NCI-H128 (cell line): ENCODE measurements at regions not wholly inside any gene's neighbourhood (a gene's known extent, or its start where the extent isn't known, plus 50 kb on each side); places are given as distances from the start of the nearest gene placed in this dataset.
A peak's percentile ranks its signal among the peaks of the same experiment; 100 is the strongest.

ENCODE experiments used
- DNase-seq: peaks from one replicate; lab custom pipeline; 2025; ENCODE audit not compliant: unreplicated experiment; lab: John Stamatoyannopoulos, UW

DNA sequence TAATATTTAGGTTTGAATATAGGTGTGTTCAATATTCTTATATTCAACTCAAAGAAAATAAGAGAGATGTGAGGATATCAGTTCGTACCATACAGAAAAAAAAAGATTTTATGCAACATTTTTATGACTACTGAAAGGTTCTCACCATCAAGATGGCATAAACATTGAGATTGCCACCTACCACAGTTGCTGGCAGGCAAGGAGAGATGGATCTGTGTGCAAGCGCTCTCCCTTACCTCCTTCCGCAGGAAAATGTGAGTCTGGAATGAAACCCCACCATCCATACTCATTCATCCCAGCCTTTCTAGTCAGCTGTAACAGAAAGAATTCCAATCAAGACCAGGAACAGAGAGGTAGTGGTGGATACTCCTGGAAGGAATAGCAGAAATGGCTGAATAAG, 376.9 kb downstream of the PPP3CA start:
- DNase-seq, result no peak

DNA sequence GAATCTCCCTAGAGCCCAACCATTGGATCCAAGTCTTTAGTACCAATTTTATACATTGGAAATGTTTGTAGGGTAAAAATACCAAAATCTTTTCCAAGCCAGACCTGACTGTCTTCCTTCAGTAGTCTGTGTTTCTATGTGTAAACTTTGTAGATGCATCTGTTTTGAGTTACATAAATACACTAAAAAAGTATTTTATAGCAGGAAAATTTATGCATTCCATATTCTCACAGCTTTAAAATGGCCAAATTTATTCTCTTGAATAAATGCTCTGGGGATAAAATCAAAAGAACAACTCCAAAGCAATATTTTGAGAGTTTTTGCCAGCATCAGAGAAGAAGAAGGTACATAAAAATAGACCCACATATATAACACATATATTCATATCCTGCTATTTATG, 377.4 kb downstream of the PPP3CA start:
- no peak for DNase-seq

- DNase-seq, result no peak
Measured at GRCh38 chr4:100968046-100968445, 379.3 kb downstream of the PPP3CA start.

- DNase-seq, result no peak
Measured at GRCh38 chr4:100963627-100964026, 383.7 kb downstream of the PPP3CA start.

GRCh38 chr4:100962698-100963097, 384.6 kb downstream of the PPP3CA start:
- DNase-seq, result no peak

DNA sequence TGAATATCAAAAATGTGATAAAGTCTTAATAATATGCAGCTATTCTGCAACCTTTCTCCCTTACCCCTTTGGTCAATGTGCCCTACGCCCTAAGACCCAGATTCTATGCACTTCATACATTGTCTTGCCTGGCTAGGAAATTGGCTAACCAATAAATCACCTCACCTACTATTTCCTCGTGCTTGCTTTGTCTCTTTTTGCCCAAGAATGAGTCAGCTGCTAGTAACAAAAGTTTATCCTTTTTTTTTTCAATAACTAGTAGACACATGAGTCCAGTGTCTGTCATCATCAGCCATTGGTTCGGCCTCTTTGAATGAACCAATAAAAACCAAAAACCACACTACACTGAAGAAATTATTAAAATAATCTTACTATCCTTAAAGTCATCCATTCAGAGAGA, 387.1 kb downstream of the PPP3CA start:
- no peak for DNase-seq

DNA sequence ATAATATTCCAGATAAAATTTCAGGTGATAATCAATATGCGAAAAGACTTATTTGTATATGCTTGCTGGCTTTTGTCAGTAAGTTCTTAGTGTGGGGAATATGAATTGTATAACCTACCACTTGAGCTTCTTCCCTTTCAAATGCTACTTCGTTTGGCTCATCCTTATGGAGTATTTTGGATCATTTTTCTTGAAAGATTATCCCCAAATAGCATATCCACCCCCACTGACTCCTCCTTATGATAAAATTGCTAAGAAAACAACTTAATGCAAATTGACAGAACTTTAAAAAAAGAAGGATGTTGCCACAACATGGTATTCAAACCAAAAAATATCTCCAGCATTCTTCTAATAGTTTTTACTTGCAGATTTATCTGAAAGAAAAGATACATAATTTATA, 393.3 kb downstream of the PPP3CA start:
- DNase-seq, result no peak

DNA sequence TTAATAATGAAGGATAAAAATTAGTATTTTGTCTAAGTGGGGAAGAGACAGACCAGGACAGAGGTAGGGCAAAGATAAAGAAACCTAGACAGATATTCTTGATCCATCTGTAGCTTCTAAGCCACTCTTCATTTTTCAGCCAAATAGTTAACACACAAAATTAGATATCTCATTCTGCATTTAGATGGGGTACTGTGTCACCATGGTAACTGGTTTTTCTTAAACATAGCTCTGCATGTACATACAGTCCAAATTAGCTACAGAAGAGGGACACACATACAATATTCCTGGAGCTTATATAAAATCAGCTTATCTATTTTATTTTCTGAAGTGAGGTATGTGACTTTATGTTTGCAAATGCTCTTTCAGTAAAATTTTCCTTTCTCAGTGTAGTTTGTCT, 393.7 kb downstream of the PPP3CA start:
- DNase-seq, result no peak

DNA sequence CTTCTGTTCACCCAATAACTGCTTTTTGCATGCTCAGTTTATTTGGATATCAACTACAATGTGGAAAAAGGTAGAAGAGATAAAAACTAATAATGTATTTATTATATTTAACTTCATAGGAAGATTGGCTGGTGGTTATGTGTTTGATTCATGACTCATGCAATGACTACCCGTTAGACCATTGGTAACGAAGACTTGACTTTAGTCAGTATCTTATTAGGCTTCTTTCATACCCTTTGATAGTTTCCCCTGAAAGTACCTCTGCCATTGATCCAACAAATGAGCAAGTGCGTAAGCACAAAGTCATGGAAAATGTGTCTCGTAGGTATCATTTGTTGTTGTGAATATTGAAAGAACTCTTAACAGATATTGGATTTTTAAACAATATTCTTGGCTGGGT, 394.7 kb downstream of the PPP3CA start:
- DNase-seq, result no peak

- no peak for DNase-seq
Measured at GRCh38 chr4:100949350-100949935, 397.9 kb downstream of the PPP3CA start.

DNA sequence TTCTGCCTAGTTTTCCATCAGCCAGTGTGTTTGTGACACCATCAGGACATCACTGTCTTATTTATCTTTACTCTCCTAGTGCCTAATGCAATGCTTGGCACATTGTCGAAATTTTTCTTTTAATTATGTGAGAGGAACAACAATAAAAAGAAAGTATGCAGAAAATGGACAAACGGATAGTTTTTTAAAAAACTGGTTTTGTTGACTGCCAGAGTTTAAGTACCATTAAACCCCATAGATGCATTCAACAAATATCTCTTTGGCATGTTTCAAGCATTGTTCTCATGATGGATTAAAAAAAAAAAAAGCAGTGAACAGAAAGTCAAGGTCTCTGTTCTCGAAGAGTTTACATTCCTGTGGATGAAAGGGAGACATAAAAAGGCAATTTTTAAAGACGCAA, 398.4 kb downstream of the PPP3CA start:
- no peak for DNase-seq

GRCh38 chr4:100945789-100946188, 401.5 kb downstream of the PPP3CA start:
- no peak for DNase-seq

DNA sequence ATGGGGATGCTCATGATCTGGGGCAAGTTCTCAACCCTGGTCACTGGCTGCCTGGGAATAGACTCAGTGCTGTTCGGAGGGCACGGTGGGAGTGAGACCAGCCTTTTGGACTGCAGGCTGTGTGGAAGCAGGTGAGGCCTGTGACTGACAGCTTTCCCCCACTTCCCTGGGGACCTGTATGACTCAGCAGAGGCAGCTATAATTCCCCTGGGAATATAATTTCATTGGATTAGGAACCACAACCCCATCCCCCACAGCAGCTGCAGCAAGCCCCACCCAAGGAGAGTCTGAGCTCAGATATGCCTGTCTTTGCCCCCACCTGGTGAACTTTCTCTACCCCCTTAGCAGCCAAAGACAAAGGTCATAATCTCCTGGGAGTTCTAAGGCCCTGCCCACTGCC, 408.6 kb downstream of the PPP3CA start:
- DNase-seq, result no peak

DNA sequence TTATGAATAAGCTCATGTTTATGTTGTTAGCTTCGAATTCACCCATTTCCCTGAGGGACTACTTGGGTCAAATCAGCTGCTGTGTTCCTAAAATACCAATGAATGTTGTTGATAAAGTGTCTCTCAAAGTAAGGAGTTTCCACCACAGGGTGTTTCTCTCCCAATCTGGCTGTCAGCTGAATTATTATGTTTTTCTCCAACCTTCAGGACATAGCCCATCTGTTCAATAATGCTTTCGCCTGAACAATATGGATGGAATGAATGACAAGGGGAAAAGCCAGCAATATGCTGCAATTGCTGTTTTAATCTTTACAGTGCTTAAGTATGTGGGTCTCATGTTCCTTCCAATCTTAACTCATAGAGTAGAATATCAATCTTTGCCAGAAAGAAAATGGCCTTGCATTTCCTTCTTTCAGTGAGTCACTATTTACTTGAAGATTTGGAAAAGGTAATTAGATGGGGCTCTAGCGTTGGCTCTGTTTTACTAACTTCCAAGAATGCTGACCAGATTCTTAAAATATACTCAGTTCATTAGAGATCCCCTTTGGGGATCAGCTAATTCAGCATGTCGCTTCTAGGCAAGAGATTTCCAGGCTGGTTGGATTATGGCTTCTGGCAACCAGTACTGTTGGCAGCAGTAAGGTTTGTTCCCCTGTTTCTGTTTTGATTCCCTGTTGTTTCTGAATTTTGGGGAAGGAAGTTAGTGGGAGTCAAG, 410.5 kb downstream of the PPP3CA start:
- no peak for DNase-seq

GRCh38 chr4:100935090-100935489, 412.2 kb downstream of the PPP3CA start:
- DNase-seq, result no peak

GRCh38 chr4:100933628-100934027, 413.7 kb downstream of the PPP3CA start:
- no peak for DNase-seq

- DNase-seq, result peak; percentile 8
Measured at GRCh38 chr4:100929758-100930157, 411.9 kb upstream of the EMCN start.

DNA sequence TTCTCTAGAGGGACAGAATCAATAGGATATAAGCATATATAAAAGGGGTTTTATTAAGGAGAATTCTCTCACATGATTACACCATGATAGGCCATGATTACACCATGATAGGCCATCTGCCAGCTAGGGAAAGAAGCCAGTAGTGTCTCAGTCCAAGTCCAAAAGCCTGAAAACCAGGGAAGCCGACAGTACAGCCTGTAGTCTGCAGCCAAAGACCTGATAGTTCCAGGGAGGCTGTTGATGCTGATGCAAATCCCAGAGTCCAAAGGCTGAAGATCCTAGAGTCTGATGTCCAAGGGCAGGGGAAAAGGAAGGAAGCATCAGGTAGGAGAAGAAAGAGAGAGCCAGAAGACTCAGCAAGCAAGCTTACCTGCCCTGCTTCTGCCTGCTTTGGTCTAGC, 411.3 kb upstream of the EMCN start:
- no peak for DNase-seq

GRCh38 chr4:100926039-100926717, 408.4 kb upstream of the EMCN start:
- no peak for DNase-seq

DNA sequence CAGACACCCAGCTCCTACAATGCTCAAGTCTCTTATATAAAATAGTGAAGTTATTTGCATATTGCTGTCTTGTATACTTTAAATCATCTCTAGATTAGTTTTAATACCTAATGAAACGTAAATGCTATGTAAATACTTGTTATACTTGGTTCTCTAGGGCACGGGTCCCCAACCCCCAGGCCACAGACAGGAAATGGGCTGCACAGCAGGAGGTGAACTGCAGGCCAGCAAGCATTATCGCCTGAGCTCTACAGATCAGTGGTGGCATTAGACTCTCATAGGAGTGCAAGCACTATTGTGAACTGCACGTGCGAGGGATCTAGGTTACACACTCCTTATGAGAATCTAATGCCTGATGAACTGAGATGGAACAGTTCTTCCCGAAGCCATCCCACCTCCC, 395.9 kb upstream of the EMCN start:
- DNase-seq, result no peak

DNA sequence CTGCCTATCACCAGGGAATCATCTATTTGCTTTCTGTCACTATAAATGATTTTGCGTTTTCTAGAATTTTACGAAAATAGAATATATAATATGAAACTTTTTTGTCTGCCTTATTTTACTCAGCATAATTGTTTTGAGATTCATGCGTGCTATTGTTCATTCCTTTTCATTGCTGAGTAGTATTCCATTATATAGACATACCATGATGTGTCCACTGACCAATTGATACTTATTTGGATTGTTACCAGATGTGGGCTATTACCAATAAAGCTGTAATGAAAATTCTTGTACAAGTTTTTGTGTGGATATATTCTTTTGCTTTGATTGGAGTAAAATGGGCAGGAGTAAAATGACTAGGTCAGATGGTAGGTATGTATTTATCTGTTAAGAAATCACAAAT, 390.7 kb upstream of the EMCN start:
- no peak for DNase-seq
